ENCODE measurements at regions not wholly inside any gene's neighbourhood (a gene's known extent, or its start where the extent isn't known, plus 50 kb on each side); places are given as distances from the start of the nearest gene placed in this dataset.
"Not testable (repeated sequence)": the region's sequence is repeated elsewhere in the genome, so short reads cannot be mapped to it uniquely, and the experiment has no call there.

GRCh38 chr1:217079584-217079983 is 356.4 kb upstream of the ESRRG start:
- DNase-seq, result no peak

GRCh38 chr1:217078959-217079358 is 355.7 kb upstream of the ESRRG start:
- DNase-seq, result no peak

GRCh38 chr1:217078078-217078690 is 355.0 kb upstream of the ESRRG start:
- DNase-seq, result no peak

DNA sequence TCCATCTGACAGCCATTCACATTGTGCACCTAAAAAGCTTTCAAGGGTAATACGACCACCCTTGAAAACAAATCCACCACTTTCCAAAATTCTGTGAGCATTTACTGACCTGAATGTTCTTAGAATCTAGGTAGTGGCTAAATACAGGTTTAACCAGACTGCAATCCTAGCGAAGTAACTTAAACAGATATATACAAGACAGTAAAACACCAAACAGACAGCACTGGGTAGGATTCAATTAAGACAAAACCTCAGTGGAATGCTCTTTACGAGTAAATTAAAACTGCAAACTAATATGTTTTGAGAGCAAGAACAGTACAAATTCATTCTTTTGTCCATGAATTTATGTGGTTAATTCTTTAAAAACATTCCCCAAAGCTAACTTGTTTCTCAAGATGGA is 354.2 kb upstream of the ESRRG start:
- DNase-seq, result no peak

GRCh38 chr1:217076902-217077301 is 353.7 kb upstream of the ESRRG start:
- DNase-seq, result no peak

DNA sequence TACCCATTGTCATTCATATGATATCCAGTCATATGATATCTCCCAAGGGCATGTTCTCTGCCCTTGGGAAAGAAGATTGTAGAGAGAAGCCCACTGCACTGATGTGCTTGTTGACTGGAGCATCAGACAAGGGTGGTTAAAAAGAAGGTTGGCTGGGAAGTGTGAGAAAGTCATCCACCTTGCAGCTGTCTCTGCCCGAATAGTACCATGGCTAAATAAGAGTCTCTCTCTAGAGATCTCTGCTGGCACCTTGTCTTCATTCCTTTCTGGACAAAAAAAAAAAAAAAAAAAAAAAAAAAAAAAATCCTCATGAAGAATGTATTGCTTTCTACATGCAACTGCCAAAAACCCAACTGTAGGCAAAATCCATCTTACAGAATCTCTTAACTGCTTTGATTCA is 349.7 kb upstream of the ESRRG start:
- DNase-seq, result no peak

- DNase-seq, result no peak
Observed at GRCh38 chr1:217067642-217068041, 344.4 kb upstream of the ESRRG start.

DNA sequence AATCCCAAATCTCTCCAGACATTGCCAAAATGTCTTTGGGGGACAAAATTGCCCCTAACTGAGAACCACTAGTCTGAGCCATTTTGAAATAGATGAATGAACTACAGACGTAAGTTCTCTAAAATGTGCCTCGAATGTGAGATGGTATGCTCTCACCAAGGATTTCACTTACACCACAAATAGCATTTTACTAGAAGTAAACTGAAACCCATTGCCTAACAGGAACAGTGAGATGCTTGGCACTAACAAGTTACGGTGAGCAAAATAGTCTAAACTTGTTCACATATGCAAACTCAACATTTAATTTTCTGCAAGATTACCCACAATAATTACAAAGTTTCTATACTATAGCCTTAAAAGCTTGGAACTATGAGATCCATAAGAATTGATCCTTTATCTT is 343.6 kb upstream of the ESRRG start:
- DNase-seq, result no peak

DNA sequence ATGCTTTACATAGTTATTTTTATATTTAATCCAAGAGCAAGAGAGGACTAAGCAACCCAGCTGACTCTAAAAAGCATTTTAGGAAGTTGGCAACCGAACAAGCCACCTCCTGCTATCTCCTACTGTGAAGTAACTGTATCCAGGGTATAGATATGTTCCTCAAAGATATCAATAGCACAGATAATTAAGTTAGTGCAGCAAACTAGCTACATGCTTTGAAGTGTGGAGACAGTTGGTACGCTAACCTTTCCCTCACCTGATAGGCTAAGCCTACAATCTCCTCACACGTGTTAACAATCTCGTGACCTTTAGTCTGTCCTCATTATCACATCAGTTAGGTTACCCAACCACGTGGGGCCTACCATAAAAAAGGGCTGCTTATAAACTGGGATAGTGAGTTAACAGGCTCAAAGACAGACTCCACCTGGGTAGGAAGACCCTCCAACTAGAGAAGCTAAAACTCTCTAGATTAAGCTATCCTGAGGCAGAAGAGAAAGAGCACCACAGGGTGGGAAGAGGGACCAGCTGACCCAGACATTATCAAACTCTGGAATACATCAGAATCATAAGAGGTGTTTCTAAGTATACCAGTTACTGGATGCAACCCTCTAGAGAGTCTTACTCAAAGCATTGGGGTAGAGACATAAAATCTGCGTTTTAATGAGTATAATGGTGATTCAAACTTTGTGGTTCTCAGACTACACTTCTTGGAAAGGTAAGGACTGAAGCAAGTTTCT is 340.1 kb upstream of the ESRRG start:
- no peak for DNase-seq

DNA sequence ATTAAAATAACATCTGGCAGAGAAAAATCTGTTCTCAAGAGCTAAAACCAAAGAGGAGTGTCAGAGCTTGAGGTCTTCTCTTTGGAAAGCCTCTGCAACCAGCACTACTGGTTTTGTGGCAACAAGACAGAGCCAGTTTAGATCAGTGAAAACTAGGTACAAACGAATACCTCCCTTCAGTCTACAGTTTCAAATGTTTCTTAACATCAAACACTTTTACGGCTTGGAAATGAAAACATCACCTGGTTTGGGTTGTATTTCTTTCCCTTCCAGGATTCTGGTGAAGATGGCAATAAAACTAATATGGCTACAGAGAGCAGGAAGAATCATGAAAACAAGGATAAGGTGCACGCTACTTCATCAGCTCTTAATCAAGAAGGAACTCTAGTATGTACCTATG is 339.4 kb upstream of the ESRRG start:
- no peak for DNase-seq

DNA sequence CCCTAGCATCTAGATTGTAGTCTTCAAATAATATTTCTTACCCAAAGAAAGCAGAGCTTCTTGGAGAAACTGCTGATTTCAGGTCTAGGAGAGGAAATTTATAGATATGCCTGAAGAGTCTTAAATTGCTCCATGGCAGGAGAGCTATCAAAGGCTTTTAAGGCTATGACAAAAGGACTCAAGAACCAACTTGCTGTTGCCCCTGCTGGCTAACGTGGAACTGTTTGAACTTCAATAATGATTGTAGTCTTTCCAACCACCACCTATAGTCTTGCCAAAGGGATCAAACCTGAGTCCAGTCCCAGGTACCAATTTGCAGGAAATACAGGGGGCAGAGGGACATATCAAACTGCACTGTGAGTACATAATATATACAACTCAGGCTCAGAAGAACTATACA is 336.2 kb upstream of the ESRRG start:
- DNase-seq, result no peak

DNA sequence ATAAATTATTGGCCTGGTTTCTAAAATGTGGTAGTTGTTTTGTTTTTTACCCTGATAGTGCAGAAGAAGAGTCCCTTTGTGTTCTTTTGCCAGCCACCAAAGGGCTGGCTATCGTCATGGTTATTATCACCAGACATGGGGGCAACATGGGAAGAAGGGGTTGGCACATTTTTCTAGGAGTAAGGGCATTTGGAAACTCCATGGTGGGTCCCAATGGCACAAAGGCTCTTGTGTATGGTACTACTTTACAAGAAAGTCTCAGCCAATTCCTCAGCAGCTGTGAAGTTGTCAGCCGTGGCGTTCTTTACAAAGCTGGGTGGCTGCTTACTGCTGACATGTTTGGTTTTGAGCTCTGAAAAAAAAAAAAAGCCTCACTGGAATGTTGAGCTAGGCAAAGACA is 330.4 kb upstream of the ESRRG start:
- DNase-seq, result no peak

GRCh38 chr1:217052626-217053025 is 329.4 kb upstream of the ESRRG start:
- no peak for DNase-seq

DNA sequence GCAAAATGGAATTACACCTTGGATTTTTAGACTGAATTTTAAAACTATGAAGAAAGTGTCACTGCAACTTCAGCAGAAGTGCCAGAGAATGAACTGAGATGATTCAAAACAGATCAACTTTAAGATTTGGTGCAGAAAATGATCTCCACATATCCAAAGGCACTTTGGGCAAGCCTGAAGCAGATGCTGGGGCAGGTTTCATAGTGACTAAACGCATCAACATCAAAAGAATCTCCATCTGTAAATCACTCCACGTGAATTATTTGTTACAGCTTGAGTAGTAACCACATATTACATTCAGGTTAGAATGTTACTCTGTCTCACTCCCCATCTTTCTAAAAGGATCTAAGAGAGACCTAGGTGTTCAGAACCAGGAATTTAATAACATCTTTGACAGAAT is 329.0 kb upstream of the ESRRG start:
- no peak for DNase-seq

- no peak for DNase-seq
Observed at GRCh38 chr1:217049721-217050120, 326.5 kb upstream of the ESRRG start.

- no peak for DNase-seq
Observed at GRCh38 chr1:217049081-217049480, 325.9 kb upstream of the ESRRG start.

DNA sequence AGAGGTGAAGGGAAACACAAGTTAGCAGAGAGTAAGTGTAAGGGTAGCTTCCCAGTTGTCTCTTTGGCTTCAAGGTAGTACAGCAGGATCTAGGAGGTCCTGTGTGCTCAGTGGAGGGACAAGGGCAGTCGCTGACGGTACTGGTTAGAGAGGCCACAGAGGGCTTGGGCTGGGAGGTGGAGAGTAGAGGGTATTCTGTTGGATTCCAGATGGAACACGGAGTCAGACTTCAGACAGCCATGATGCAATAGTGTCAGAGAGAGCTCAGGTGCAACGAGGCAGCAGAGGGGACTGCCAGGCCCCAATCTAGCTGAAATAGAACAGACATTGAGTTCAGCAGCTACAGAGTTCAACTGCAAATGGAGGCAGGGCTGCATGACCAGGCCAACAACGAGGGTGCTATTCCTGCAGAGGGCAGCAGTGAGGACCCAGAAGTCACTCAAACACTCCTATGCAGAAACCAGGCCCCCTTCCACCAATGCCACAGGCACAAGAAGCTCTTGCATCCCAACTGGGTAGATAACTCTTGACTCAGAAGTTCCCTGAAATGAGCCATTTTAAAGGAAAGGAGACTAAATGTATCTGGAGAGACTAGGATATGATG is 325.0 kb upstream of the ESRRG start:
- peak in 1 of 2 experiments; percentile 6 for DNase-seq

DNA sequence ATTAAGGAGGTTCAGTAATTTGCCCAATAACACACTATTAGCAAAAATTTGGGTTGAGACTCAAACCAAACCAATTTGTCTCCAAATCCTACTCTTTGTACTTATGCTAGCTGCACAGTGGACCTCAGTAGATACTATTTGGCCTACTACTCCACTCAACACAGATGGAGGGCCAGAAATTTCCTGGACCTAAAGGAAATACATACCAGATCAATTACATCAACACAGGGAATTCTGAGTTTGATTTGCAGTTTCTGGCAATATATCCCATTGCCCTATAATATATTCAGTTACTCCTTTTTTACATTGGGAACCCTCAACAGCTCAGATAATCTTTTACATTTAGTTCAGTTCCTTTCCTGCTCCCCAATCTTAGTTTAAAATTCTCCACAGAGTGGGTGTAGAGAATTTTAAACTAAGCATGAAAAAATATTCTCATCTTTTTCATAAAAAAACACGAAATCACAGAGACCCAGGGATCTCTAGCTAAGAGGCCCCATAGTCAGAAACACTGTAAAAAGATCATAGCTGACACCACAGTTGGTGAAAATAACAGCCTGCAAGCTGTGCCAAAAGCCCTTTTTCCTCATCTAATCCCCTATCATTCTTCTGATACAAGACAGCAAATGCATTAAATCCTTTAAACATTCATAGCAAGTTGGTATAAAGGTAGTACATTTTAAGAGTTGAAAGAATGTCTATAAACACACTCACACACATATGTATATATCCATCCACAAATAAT is 317.7 kb upstream of the ESRRG start:
- no peak for DNase-seq

DNA sequence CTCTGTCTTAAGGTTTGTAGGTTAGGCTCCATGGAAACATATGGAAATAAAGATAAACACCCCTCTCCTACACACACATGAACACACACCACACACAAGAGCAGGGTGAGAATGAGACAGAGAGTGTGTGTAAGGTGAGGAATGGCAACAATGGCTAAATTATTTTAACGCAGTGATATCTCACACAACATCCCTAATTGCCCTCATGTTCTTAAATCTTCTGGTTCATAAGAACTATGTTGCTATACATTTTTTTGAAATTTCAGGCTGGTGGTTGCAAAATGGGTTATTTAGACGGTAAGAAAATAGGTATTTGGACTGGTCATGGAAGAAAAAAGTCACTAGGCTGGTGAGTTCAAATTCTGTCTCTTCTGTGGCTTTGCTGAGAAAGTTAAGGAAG is 316.7 kb upstream of the ESRRG start:
- no peak for DNase-seq

DNA sequence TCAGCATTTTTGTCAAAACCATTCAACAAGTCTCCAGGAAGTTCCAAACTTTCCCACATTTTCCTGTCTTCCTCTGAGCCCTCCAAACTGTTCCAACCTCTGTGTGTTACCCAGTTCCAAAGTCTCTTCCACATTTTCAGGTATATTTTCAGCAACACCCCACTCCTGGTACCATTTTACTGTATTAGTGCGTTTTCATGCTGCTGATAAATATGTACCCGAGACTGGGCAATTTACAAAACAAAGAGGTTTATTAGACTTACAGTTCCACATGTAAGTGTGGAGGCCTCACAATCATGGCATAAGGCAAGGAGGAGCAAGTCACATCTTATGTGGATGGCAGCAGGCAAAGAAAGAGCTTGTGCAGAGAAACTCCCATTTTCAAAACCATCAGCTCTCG is 315.9 kb upstream of the ESRRG start:
- DNase-seq, result not testable (repeated sequence)

DNA sequence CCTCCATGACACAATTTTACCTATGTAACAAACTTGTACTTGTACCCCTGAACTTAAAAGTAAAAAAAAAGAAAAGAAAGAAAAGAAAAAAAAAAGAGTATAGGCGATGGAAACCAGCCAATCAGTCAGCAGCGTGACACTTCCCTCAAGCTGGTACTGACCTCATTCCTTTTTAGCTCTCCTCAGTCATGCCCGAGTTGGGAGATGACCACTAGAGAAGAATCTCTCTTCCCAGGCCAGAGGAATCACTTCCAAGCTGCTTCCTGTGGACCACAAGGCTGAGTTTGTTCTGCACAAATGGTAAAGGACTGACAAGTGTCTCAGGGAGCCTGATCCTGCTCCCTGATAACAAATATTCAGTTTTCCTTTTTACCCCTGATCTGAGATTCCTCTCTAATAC is 313.5 kb upstream of the ESRRG start:
- no peak for DNase-seq

DNA sequence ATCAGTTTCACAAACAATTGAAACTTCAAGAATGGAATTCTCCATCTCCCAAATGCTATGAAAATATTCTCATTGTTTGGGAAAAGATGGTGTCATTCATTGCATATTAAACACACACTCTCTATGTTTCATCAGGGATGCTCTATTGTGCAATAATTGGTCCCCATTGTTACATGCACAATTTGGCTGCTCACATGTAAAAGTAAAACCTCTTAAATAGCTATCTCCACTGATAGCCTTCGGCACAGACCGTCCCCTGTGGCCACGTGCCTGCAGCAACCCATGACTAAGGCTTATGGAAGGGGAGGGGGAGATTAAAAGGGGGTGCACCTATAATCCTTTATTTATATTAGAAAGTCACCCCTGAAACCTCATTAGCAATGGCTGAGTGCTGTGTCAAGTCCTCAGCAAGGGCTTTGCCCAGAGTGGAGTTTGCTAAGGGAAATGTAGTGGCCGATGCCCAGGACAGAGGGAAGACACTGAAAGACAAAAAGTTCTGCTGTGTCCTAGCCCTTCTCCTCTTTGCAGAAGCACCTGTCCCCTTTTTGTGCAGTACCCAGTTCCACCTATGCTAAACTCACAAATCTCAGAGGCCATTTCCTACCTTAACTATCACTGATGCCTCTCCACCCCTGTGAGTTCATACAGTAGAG is 309.6 kb upstream of the ESRRG start:
- DNase-seq, result no peak
